ENCODE measurements at regions not wholly inside any gene's neighbourhood (a gene's known extent, or its start where the extent isn't known, plus 50 kb on each side); places are given as distances from the start of the nearest gene placed in this dataset.

DNA sequence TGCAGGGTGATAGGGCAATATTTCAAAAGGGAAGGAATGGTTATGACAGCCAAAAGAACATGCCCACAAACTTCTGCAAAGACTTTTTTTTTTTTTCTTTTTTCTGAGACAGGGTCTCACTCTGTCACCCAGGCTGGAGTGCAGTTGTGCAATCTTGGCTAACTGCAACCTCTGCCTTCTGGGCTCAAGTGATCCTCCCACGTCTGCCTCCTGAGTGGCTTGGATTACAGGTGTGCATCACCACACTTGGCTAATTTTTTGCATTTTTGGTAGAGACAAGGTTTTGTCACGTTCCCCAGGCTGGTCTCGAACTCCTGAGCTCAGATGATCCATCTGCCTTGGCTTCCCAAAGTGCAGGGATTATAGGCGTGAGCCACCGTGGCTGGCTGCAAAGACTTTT is 117.6 kb upstream of the ADGRF1 start:
- TF ChIP-seq EP300 (IDR thresholded peaks at IDR 0.05) (no peak), POLR2A (IDR thresholded peaks at IDR 0.05) (no peak), POLR2AphosphoS5 (IDR thresholded peaks at IDR 0.05) (no peak)
- TF ChIP-seq, protein P1, sequence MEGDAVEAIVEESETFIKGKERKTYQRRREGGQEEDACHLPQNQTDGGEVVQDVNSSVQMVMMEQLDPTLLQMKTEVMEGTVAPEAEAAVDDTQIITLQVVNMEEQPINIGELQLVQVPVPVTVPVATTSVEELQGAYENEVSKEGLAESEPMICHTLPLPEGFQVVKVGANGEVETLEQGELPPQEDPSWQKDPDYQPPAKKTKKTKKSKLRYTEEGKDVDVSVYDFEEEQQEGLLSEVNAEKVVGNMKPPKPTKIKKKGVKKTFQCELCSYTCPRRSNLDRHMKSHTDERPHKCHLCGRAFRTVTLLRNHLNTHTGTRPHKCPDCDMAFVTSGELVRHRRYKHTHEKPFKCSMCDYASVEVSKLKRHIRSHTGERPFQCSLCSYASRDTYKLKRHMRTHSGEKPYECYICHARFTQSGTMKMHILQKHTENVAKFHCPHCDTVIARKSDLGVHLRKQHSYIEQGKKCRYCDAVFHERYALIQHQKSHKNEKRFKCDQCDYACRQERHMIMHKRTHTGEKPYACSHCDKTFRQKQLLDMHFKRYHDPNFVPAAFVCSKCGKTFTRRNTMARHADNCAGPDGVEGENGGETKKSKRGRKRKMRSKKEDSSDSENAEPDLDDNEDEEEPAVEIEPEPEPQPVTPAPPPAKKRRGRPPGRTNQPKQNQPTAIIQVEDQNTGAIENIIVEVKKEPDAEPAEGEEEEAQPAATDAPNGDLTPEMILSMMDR (IDR thresholded peaks at IDR 0.05), result no peak

All from gastroesophageal sphincter (tissue), 3 donors.